ENCODE measurements at regions not wholly inside any gene's neighbourhood (a gene's known extent, or its start where the extent isn't known, plus 50 kb on each side); places are given as distances from the start of the nearest gene placed in this dataset.
"Not testable (repeated sequence)": the region's sequence is repeated elsewhere in the genome, so short reads cannot be mapped to it uniquely, and the experiment has no call there.

DNA sequence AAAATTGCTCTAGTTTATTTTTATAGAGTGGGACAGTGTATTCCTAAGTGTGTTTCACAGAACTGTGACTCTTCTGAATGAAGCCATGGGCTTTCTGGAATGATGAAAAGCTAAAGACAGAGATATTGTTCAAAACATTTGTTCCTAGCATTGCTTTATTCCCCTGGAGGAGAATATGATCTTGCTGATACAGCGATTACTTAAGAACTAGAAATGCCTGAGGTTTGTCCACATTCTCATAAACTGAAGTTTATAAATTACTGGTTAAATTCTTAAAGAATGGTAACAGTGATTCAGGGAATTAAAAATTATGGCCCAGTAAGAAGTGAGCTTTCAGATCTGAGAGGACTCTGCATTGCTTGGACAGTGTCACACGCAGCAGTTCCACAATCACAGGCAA lies 690.3 kb downstream of the FAM181B start:
- no peak for TF ChIP-seq CTCF (IDR thresholded peaks at IDR 0.05; ENCODE audit: low read length, missing control alignments)
- H3K4me3 ChIP-seq (replicated peaks; ENCODE audit: low read depth, low read length): no peak overlapping the region
- no peak for DNase-seq (ENCODE audit: low read depth)

GRCh38 chr11:82041764-82042163 lies 691.9 kb downstream of the FAM181B start:
- TF ChIP-seq CTCF (IDR thresholded peaks at IDR 0.05; ENCODE audit: low read length, missing control alignments): no peak
- H3K4me3 ChIP-seq (replicated peaks; ENCODE audit: low read depth, low read length): no peak overlapping the region
- no peak for DNase-seq (ENCODE audit: low read depth)

DNA sequence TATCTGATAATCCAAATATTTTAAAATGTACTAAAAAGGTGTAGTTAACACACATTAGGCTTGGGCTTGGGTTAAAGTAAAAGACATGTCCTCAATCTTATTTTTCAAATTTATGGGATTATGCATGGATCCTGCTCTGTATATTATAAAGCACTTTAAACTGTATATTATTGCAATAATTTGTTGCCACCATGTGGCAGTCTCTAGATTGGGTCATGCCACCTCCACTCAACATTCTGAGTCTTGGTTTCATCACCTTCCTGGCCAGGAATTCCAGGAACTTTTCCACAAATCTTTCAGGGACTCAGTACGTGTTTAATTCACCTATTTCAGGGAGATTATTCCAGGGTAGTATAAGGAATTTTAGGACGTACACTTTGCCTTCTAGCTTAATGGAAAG lies 695.5 kb downstream of the FAM181B start:
- TF ChIP-seq CTCF (IDR thresholded peaks at IDR 0.05; ENCODE audit: low read length, missing control alignments): no peak
- H3K4me3 ChIP-seq (replicated peaks; ENCODE audit: low read depth, low read length): no peak overlapping the region
- DNase-seq (ENCODE audit: low read depth): no peak

- DNase-seq (ENCODE audit: low read depth): no peak
These were observed 699.1 kb downstream of the FAM181B start for GRCh38 chr11:82034527-82034926.

DNA sequence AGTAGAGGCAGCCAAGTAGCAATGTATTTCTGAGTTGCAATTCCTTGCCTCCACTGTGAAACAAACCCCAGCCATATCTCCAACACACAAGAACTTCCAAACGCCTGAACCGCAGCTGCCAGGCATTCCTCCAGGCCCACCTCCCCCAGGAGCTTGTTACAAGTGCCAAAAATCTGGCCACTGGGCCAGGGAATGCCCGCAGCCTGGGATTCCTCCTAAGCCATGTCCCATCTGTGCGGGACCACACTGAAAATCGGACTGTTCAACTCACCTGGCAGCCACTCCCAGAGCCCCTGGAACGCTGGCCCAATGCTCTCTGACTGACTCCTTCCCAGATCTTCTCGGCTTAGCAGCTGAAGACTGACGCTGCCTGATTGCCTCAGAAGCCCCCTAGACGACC lies 706.3 kb downstream of the FAM181B start:
- not testable (repeated sequence) for H3K4me3 ChIP-seq (replicated peaks; ENCODE audit: low read depth, low read length); DNase-seq (ENCODE audit: low read depth)

More at GRCh38 chr11:82034527-82034926, 699.1 kb downstream of the FAM181B start:
- TF ChIP-seq CTCF (IDR thresholded peaks at IDR 0.05; ENCODE audit: low read length, missing control alignments): no peak
- H3K4me3 ChIP-seq (replicated peaks; ENCODE audit: low read depth, low read length): no peak overlapping the region

- DNase-seq (ENCODE audit: low read depth): no peak
- no peak overlapping the region for H3K4me3 ChIP-seq (replicated peaks; ENCODE audit: low read depth, low read length)
- no peak for TF ChIP-seq CTCF (IDR thresholded peaks at IDR 0.05; ENCODE audit: low read length, missing control alignments)
These were observed 708.9 kb downstream of the FAM181B start for GRCh38 chr11:82024760-82025159.

DNA sequence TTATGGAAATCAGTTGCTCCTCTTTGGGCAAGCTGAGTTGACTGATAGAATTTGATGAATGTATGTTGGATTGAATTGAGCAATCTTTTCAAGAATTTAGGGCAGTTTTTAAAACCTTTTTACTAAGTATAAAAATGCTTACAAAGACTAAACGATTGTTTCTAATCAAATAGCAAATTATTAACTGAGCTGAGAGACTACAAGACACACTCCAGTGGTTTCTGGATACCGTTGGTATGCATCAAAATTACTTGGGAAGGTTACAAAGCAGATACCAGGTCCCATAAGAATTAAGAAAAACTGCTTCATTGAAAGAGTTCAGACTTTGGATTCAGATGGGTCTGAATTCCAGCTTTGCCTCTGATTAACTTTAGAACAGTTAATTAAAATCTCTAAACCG lies 721.4 kb downstream of the FAM181B start:
- H3K4me3 ChIP-seq (replicated peaks; ENCODE audit: low read depth, low read length): no peak overlapping the region
- DNase-seq (ENCODE audit: low read depth): no peak
- TF ChIP-seq CTCF (IDR thresholded peaks at IDR 0.05; ENCODE audit: low read length, missing control alignments): no peak

GRCh38 chr11:82009133-82009532 lies 724.5 kb downstream of the FAM181B start:
- no peak for TF ChIP-seq CTCF (IDR thresholded peaks at IDR 0.05; ENCODE audit: low read length, missing control alignments)
- DNase-seq (ENCODE audit: low read depth): no peak
- H3K4me3 ChIP-seq (replicated peaks; ENCODE audit: low read depth, low read length): no peak overlapping the region
